ENCODE measurements at regions not wholly inside any gene's neighbourhood (a gene's known extent, or its start where the extent isn't known, plus 50 kb on each side); places are given as distances from the start of the nearest gene placed in this dataset.

DNA sequence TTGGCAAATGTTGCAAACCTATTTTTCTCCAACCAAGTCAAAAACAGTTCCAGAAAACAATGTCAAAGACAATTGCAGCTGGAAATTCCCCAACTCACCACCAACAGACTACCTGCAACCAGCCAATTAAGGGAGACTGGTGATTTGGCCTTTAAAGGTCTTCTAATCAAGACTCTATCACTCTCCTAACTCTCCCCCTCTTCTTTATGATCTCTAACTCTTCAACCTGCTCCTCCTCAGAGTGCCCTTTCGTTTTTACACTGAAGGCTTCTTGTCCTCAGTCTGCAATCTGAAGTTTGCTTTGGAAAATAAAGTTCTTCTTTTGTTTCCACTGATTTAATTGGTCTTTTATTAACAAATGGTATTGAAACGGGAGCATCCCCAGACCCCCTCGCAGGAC, 203.9 kb downstream of the TECRL start:
- TF ChIP-seq, protein P1, sequence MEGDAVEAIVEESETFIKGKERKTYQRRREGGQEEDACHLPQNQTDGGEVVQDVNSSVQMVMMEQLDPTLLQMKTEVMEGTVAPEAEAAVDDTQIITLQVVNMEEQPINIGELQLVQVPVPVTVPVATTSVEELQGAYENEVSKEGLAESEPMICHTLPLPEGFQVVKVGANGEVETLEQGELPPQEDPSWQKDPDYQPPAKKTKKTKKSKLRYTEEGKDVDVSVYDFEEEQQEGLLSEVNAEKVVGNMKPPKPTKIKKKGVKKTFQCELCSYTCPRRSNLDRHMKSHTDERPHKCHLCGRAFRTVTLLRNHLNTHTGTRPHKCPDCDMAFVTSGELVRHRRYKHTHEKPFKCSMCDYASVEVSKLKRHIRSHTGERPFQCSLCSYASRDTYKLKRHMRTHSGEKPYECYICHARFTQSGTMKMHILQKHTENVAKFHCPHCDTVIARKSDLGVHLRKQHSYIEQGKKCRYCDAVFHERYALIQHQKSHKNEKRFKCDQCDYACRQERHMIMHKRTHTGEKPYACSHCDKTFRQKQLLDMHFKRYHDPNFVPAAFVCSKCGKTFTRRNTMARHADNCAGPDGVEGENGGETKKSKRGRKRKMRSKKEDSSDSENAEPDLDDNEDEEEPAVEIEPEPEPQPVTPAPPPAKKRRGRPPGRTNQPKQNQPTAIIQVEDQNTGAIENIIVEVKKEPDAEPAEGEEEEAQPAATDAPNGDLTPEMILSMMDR (IDR thresholded peaks at IDR 0.05): no peak
- TF ChIP-seq POLR2A (IDR thresholded peaks at IDR 0.05): no peak

Data from testis (tissue), 2 donors.